ENCODE measurements at regions not wholly inside any gene's neighbourhood (a gene's known extent, or its start where the extent isn't known, plus 50 kb on each side); places are given as distances from the start of the nearest gene placed in this dataset.
A peak's percentile ranks its signal among the peaks of the same experiment; 100 is the strongest.

- Histone ChIP-seq H3K9me3 (replicated peaks; ENCODE audit: insufficient read depth, low read length) (no peaks in the 10 kb centered on the region), H3K36me3 (replicated peaks; ENCODE audit: insufficient read depth, low read length) (no peaks in the 10 kb centered on the region), H3K9ac (ENCODE audit: low read length) (no peak overlapping the region), H4K20me1 (ENCODE audit: insufficient read depth, low read length) (no peaks in the 10 kb centered on the region), H3K27me3 (replicated peaks; ENCODE audit: insufficient read depth, low read length) (no peaks in the 10 kb centered on the region), H3K4me1 (ENCODE audit: low read length) (no peaks in the 10 kb centered on the region), H2AFZ (ENCODE audit: low read length) (no peak overlapping the region), H3K4me3 (ENCODE audit: low read length) (no peak overlapping the region), H3K27ac (ENCODE audit: low read length) (no peak overlapping the region), H3K79me2 (ENCODE audit: low read length) (no peaks in the 10 kb centered on the region), H3F3A (ENCODE audit: insufficient read depth, low read length) (no peaks in the 10 kb centered on the region), H3K9me2 (replicated peaks; ENCODE audit: insufficient read depth, low read length) (no peaks in the 10 kb centered on the region; the same call in 1 of the 2 replicates), H3K4me2 (ENCODE audit: low read depth, low read length) (no peak overlapping the region)
- no peak for TF ChIP-seq EZH2 (optimal IDR thresholded peaks at IDR 0.05; ENCODE audit: low read depth, low read length)
- DNase-seq = no peak
These were observed 363.3 kb upstream of the SMIM21 start for GRCh38 chr18:75790796-75791195.

- no peak overlapping the region for H3K4me2 ChIP-seq (ENCODE audit: low read depth, low read length)
- H3F3A ChIP-seq (ENCODE audit: insufficient read depth, low read length) = no peaks in the 10 kb centered on the region
- H3K9ac ChIP-seq (ENCODE audit: low read length) = no peak overlapping the region
- no peak overlapping the region for H3K4me3 ChIP-seq (ENCODE audit: low read length)
- no peak for TF ChIP-seq EZH2phosphoT487 (IDR thresholded peaks at IDR 0.05; ENCODE audit: low read length)
- no peak for TF ChIP-seq EZH2 (optimal IDR thresholded peaks at IDR 0.05; ENCODE audit: low read depth, low read length)
- TF ChIP-seq CTCF (IDR thresholded peaks at IDR 0.05; ENCODE audit: low read length) = no peak
- H3K4me1 ChIP-seq (ENCODE audit: low read length) = no peaks in the 10 kb centered on the region
- no peaks in the 10 kb centered on the region for H3K36me3 ChIP-seq (replicated peaks; ENCODE audit: insufficient read depth, low read length)
- no peaks in the 10 kb centered on the region; the same call in 1 of the 2 replicates for H3K9me2 ChIP-seq (replicated peaks; ENCODE audit: insufficient read depth, low read length)
- H3K9me3 ChIP-seq (replicated peaks; ENCODE audit: insufficient read depth, low read length) = no peaks in the 10 kb centered on the region
- H2AFZ ChIP-seq (ENCODE audit: low read length) = no peak overlapping the region
- no peak for DNase-seq
- H4K20me1 ChIP-seq (ENCODE audit: insufficient read depth, low read length) = no peaks in the 10 kb centered on the region
- no peak overlapping the region for H3K27ac ChIP-seq (ENCODE audit: low read length)
- H3K79me2 ChIP-seq (ENCODE audit: low read length) = no peaks in the 10 kb centered on the region
- no peaks in the 10 kb centered on the region for H3K27me3 ChIP-seq (replicated peaks; ENCODE audit: insufficient read depth, low read length)
These were observed 362.6 kb upstream of the SMIM21 start for GRCh38 chr18:75790111-75790510.

DNA sequence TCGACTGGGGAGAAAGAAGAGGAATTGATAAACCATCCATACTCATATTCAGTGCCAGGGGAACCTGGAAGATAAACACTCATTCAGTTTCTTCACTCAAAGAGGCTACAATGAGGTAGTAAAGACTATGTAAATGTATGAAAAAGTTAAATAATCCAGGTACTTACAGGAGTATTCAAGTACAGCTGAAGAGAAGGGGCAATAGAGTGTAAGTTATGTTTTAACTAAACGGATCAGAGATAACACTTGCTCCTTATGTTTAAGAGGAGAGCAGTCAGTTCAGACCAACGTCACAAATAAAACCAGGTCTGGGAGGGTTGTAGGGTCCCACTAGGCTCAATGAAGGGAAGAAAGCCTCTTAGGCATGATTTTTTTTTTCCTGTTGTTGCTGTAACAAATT, 358.3 kb upstream of the SMIM21 start:
- no peaks in the 10 kb centered on the region for H3K27me3 ChIP-seq (replicated peaks; ENCODE audit: insufficient read depth, low read length)
- no peak overlapping the region for H3K27ac ChIP-seq (ENCODE audit: low read length)
- TF ChIP-seq CTCF (IDR thresholded peaks at IDR 0.05; ENCODE audit: low read length) = no peak
- no peak for TF ChIP-seq EZH2 (optimal IDR thresholded peaks at IDR 0.05; ENCODE audit: low read depth, low read length)
- no peak for TF ChIP-seq EZH2phosphoT487 (IDR thresholded peaks at IDR 0.05; ENCODE audit: low read length)
- no peaks in the 10 kb centered on the region for H3K36me3 ChIP-seq (replicated peaks; ENCODE audit: insufficient read depth, low read length)
- H4K20me1 ChIP-seq (ENCODE audit: insufficient read depth, low read length) = no peaks in the 10 kb centered on the region
- no peaks in the 10 kb centered on the region for H3K79me2 ChIP-seq (ENCODE audit: low read length)
- no peak overlapping the region for H2AFZ ChIP-seq (ENCODE audit: low read length)
- no peak overlapping the region for H3K4me2 ChIP-seq (ENCODE audit: low read depth, low read length)
- no peak overlapping the region for H3K9ac ChIP-seq (ENCODE audit: low read length)
- DNase-seq = no peak
- no peaks in the 10 kb centered on the region for H3K4me1 ChIP-seq (ENCODE audit: low read length)
- H3K9me3 ChIP-seq (replicated peaks; ENCODE audit: insufficient read depth, low read length) = no peaks in the 10 kb centered on the region
- H3F3A ChIP-seq (ENCODE audit: insufficient read depth, low read length) = no peaks in the 10 kb centered on the region
- H3K9me2 ChIP-seq (replicated peaks; ENCODE audit: insufficient read depth, low read length) = no peaks in the 10 kb centered on the region; the same call in 1 of the 2 replicates
- no peak overlapping the region for H3K4me3 ChIP-seq (ENCODE audit: low read length)

DNA sequence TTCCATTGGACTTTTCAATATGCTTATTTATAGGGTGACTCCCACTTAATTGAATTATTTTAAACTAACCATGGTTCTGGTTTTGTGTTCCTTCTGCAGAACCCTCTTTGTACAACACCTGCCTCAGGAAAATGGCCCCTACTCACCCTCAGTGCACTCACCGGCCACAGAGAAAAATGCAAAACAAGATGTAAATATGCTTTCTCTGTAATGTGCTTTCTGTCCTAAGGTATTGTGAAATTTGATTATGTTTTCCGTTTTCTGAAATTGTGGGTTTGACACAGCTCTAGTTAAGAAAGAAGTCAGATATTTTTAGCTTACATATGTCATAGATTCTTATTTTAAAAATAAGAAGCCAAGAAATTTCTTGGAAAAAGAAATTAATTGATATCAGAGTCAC, 357.7 kb upstream of the SMIM21 start:
- Histone ChIP-seq H3K4me3 (ENCODE audit: low read length) (no peak overlapping the region), H3K9ac (ENCODE audit: low read length) (no peak overlapping the region), H3K9me2 (replicated peaks; ENCODE audit: insufficient read depth, low read length) (no peaks in the 10 kb centered on the region; the same call in 1 of the 2 replicates), H2AFZ (ENCODE audit: low read length) (no peak overlapping the region), H3K4me2 (ENCODE audit: low read depth, low read length) (no peak overlapping the region), H4K20me1 (ENCODE audit: insufficient read depth, low read length) (no peaks in the 10 kb centered on the region), H3K27ac (ENCODE audit: low read length) (no peak overlapping the region), H3K4me1 (ENCODE audit: low read length) (no peaks in the 10 kb centered on the region), H3K36me3 (replicated peaks; ENCODE audit: insufficient read depth, low read length) (no peaks in the 10 kb centered on the region), H3F3A (ENCODE audit: insufficient read depth, low read length) (no peaks in the 10 kb centered on the region), H3K79me2 (ENCODE audit: low read length) (no peaks in the 10 kb centered on the region), H3K9me3 (replicated peaks; ENCODE audit: insufficient read depth, low read length) (no peaks in the 10 kb centered on the region), H3K27me3 (replicated peaks; ENCODE audit: insufficient read depth, low read length) (no peaks in the 10 kb centered on the region)
- no peak for TF ChIP-seq CTCF (IDR thresholded peaks at IDR 0.05; ENCODE audit: low read length)
- no peak for TF ChIP-seq EZH2phosphoT487 (IDR thresholded peaks at IDR 0.05; ENCODE audit: low read length)
- no peak for TF ChIP-seq EZH2 (optimal IDR thresholded peaks at IDR 0.05; ENCODE audit: low read depth, low read length)
- peak; percentile 25 for DNase-seq
